Lower leg skin (tissue), 3 donors: ENCODE measurements at regions not wholly inside any gene's neighbourhood (a gene's known extent, or its start where the extent isn't known, plus 50 kb on each side); places are given as distances from the start of the nearest gene placed in this dataset.

ENCODE experiments used
- CTCF ChIP-seq, 3 donors: fragments of 450-650 bp; IDR thresholded peaks; one replicate each; pipeline ENCODE4 v1.5.1; 2016; ENCODE audit warnings: antibody characterized with exemption in 3 of 3, mild to moderate bottlenecking in 3 of 3, moderate library complexity in 2 of 3
- POLR2A ChIP-seq, 2 donors: fragments of 450-650 bp; IDR thresholded peaks; one replicate each; pipeline ENCODE4 v1.6.1; 2016 to 2017; ENCODE audit warnings: antibody characterized with exemption in 2 of 2, mild to moderate bottlenecking in 1 of 2, moderate library complexity in 1 of 2

DNA sequence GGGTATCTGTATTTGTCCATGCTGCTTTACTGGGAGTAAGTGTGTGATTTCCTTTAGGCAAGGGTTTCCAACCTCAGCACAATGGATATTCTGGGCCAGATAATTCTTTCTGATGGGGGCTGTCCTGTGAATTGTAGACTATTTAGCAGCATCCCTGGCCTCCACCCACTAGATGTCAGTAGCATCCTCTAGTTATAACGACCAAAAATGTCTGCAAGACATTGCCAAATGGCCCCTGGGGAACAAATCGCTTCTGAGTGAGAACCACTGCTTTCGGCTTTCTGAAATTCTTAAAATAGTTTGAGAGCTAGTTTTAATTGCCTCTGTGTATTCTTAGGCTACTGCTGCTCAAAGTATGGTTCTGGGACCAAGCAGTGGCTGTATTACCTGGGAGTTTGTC is 81.2 kb upstream of the GPM6B start:
- TF ChIP-seq POLR2A (IDR thresholded peaks at IDR 0.05) (no peak), CTCF (IDR thresholded peaks at IDR 0.05) (no peak)
